Stimulated activated CD4-positive, alpha-beta T cell treated with anti-CD3 and anti-CD28 coated beads, Interleukin-4, amount 100 ng/mL, for 4 hours (primary cell): ENCODE measurements at regions not wholly inside any gene's neighbourhood (a gene's known extent, or its start where the extent isn't known, plus 50 kb on each side); places are given as distances from the start of the nearest gene placed in this dataset.

Experiments used
- DNase-seq, 2 experiments: peaks; one replicate each; pipeline ENCODE4 v3.0.0-alpha.2; 2020

GRCh38 chr17:77266891-77267341, 126.1 kb downstream of the SEC14L1 start:
- DNase-seq: no peak

- no peak for DNase-seq
Measured at GRCh38 chr17:77269696-77270681, 129.2 kb downstream of the SEC14L1 start.

- no peak for DNase-seq
Measured at GRCh38 chr17:77271411-77271810, 130.6 kb downstream of the SEC14L1 start.

GRCh38 chr17:77273397-77274085, 132.8 kb downstream of the SEC14L1 start:
- DNase-seq: no peak

GRCh38 chr17:77274096-77274845, 133.5 kb downstream of the SEC14L1 start:
- no peak for DNase-seq

GRCh38 chr17:77279448-77280303, 138.9 kb downstream of the SEC14L1 start:
- DNase-seq: no peak

GRCh38 chr17:77280304-77281121, 139.7 kb downstream of the SEC14L1 start:
- no peak for DNase-seq

GRCh38 chr17:77281122-77281903, 140.5 kb downstream of the SEC14L1 start:
- peak; percentile 53 to 62 for DNase-seq

- DNase-seq: no peak
Measured at GRCh38 chr17:77281904-77282367, 141.2 kb downstream of the SEC14L1 start.

GRCh38 chr17:77282524-77283515, 142.1 kb downstream of the SEC14L1 start:
- no peak for DNase-seq

GRCh38 chr17:77284023-77284617, 143.4 kb downstream of the SEC14L1 start:
- DNase-seq: no peak

GRCh38 chr17:77285594-77286390, 145.0 kb downstream of the SEC14L1 start:
- DNase-seq: no peak

- no peak for DNase-seq
Measured at GRCh38 chr17:77286391-77286640, 145.5 kb downstream of the SEC14L1 start.

- no peak for DNase-seq
Measured at GRCh38 chr17:77286641-77287431, 146.1 kb downstream of the SEC14L1 start.

GRCh38 chr17:77287432-77288068, 146.8 kb downstream of the SEC14L1 start:
- DNase-seq: no peak

- DNase-seq: no peak
Measured at GRCh38 chr17:77288115-77288619, 147.4 kb downstream of the SEC14L1 start.
